HEK293 (cell line): ENCODE measurements at regions not wholly inside any gene's neighbourhood (a gene's known extent, or its start where the extent isn't known, plus 50 kb on each side); places are given as distances from the start of the nearest gene placed in this dataset.

Source experiments
- CTCF ChIA-PET: fragments of 350-600 bp; formaldehyde crosslinking; extraction: SDS; loops from one replicate; lab custom pipeline; 2021; ENCODE audit warnings: antibody characterized with exemption; lab: Yijun Ruan, JAX
- POLR2A ChIA-PET: fragments of 300-600 bp; formaldehyde crosslinking; extraction: SDS; loops from one replicate; lab custom pipeline; 2020; ENCODE audit warnings: antibody characterized with exemption, inconsistent platforms; lab: Yijun Ruan, JAX
- H3K27ac ChIP-seq: fragments of 200-500 bp; sonication (Bioruptor generic); 2 replicates; pipeline ENCODE4 v1.5.1; 2014; ENCODE audit warnings: low read depth, low read length, control low read depth, inconsistent platforms; ENCODE audit errors: extremely low read depth
- H3K36me3 ChIP-seq, 2 experiments: fragments of 200-500 bp in 1 of 2; sonication (Bioruptor generic) in 1 of 2; 1 replicate in 1 of 2; 2 replicates in 1 of 2; pipeline ENCODE4 v1.5.1; 2014 to 2017; ENCODE audit warnings: inconsistent platforms in 2 of 2, low read length in 2 of 2; ENCODE audit not compliant: control insufficient read depth in 2 of 2, insufficient read depth in 1 of 2
- H3K4me1 ChIP-seq: fragments of 200-500 bp; sonication (Bioruptor generic); 2 replicates; pipeline ENCODE4 v1.5.1; 2014; ENCODE audit warnings: mild to moderate bottlenecking, low read length, inconsistent platforms; ENCODE audit not compliant: control insufficient read depth, insufficient read depth
- H3K4me3 ChIP-seq: 2 replicates; pipeline ENCODE4 v1.5.1; 2011; ENCODE audit warnings: low read depth, mild to moderate bottlenecking, control low read depth, low read length, moderate library complexity
- H3K9me3 ChIP-seq: fragments of 200-500 bp; sonication (Bioruptor generic); 2 replicates; pipeline ENCODE4 v1.5.1; 2014; ENCODE audit warnings: low read depth, low read length, inconsistent platforms; ENCODE audit not compliant: control insufficient read depth, insufficient read depth
- GFI1B ChIP-seq: fragments of 450-650 bp; formaldehyde crosslinking; IDR thresholded peaks from 2 replicates; pipeline ENCODE4 v1.5.1; 2016; ENCODE audit warnings: missing biosample characterization, missing genetic modification characterization
- GLI4 ChIP-seq: fragments of 450-650 bp; formaldehyde crosslinking; IDR thresholded peaks from 2 replicates; pipeline ENCODE4 v1.5.1; 2016; ENCODE audit warnings: missing biosample characterization, missing genetic modification characterization
- SCRT2 ChIP-seq: fragments of 450-650 bp; formaldehyde crosslinking; IDR thresholded peaks from 2 replicates; pipeline ENCODE4 v1.5.1; 2016; ENCODE audit warnings: missing biosample characterization, missing genetic modification characterization
- SETDB1 ChIP-seq: IDR thresholded peaks from one replicate; pipeline ENCODE4 v1.6.1; 2017; ENCODE audit warnings: mild to moderate bottlenecking, low read length, moderate library complexity, mixed read lengths; ENCODE audit not compliant: insufficient read length
- TCF7L2 ChIP-seq: IDR thresholded peaks from 2 replicates; pipeline ENCODE4 v1.6.1; 2011; ENCODE audit warnings: low read depth, mild to moderate bottlenecking, inconsistent platforms, low read length, moderate library complexity, borderline replicate concordance
- WT1 ChIP-seq: fragments of 450-650 bp; formaldehyde crosslinking; IDR thresholded peaks from 2 replicates; pipeline ENCODE4 v1.5.1; 2016; ENCODE audit warnings: missing biosample characterization, missing genetic modification characterization
- ZFP69B ChIP-seq: fragments of 450-650 bp; formaldehyde crosslinking; IDR thresholded peaks from 2 replicates; pipeline ENCODE4 v1.5.1; 2016; ENCODE audit warnings: missing biosample characterization, missing genetic modification characterization
- ZNF138 ChIP-seq: fragments of 450-650 bp; formaldehyde crosslinking; IDR thresholded peaks from 2 replicates; pipeline ENCODE4 v1.5.1; 2016; ENCODE audit warnings: missing biosample characterization, missing genetic modification characterization, borderline replicate concordance
- ZNF202 ChIP-seq: fragments of 450-650 bp; formaldehyde crosslinking; IDR thresholded peaks from 2 replicates; pipeline ENCODE4 v1.5.1; 2016; ENCODE audit warnings: missing biosample characterization, missing genetic modification characterization, borderline replicate concordance
- ZNF23 ChIP-seq: fragments of 450-650 bp; formaldehyde crosslinking; IDR thresholded peaks from 2 replicates; pipeline ENCODE4 v1.5.1; 2016; ENCODE audit warnings: missing biosample characterization, missing genetic modification characterization, borderline replicate concordance
- ZNF311 ChIP-seq: fragments of 450-650 bp; formaldehyde crosslinking; IDR thresholded peaks from 2 replicates; pipeline ENCODE4 v1.5.1; 2017; ENCODE audit warnings: missing biosample characterization, missing genetic modification characterization, borderline replicate concordance
- ZNF350 ChIP-seq: fragments of 450-650 bp; formaldehyde crosslinking; IDR thresholded peaks from 2 replicates; pipeline ENCODE4 v1.5.0; 2017; ENCODE audit warnings: missing biosample characterization, mild to moderate bottlenecking, missing genetic modification characterization
- ZNF514 ChIP-seq: fragments of 450-650 bp; formaldehyde crosslinking; IDR thresholded peaks from 2 replicates; pipeline ENCODE4 v1.5.1; 2016; ENCODE audit warnings: missing biosample characterization, missing genetic modification characterization
- ZNF558 ChIP-seq: fragments of 450-650 bp; formaldehyde crosslinking; IDR thresholded peaks from 2 replicates; pipeline ENCODE4 v1.5.1; 2016; ENCODE audit warnings: missing biosample characterization, missing genetic modification characterization
- ZNF621 ChIP-seq: fragments of 450-650 bp; formaldehyde crosslinking; IDR thresholded peaks from 2 replicates; pipeline ENCODE4 v1.5.1; 2017; ENCODE audit warnings: missing biosample characterization, missing genetic modification characterization
- ZNF701 ChIP-seq: fragments of 450-650 bp; formaldehyde crosslinking; IDR thresholded peaks from 2 replicates; pipeline ENCODE4 v1.5.1; 2016; ENCODE audit warnings: missing biosample characterization, missing genetic modification characterization
- ZNF747 ChIP-seq: fragments of 450-650 bp; formaldehyde crosslinking; IDR thresholded peaks from 2 replicates; pipeline ENCODE4 v1.5.1; 2016; ENCODE audit warnings: missing biosample characterization, missing genetic modification characterization
- ZNF76 ChIP-seq: fragments of 450-650 bp; formaldehyde crosslinking; IDR thresholded peaks from 2 replicates; pipeline ENCODE4; 2016; ENCODE audit warnings: low read depth, missing biosample characterization, missing genetic modification characterization, borderline replicate concordance
- ZNF768 ChIP-seq: fragments of 450-650 bp; formaldehyde crosslinking; IDR thresholded peaks from 2 replicates; pipeline ENCODE4 v1.5.1; 2018; ENCODE audit warnings: missing biosample characterization, mild to moderate bottlenecking, missing genetic modification characterization
- ZNF785 ChIP-seq: fragments of 450-650 bp; formaldehyde crosslinking; IDR thresholded peaks from 2 replicates; pipeline ENCODE4 v1.5.1; 2016; ENCODE audit warnings: missing biosample characterization, missing genetic modification characterization
- ZNF792 ChIP-seq: fragments of 450-650 bp; formaldehyde crosslinking; IDR thresholded peaks from 2 replicates; pipeline ENCODE4 v1.5.1; 2016; ENCODE audit warnings: missing biosample characterization, missing genetic modification characterization
- TF ChIP-seq, protein P1 (sequence below): fragments of 450-650 bp; formaldehyde crosslinking; IDR thresholded peaks from 2 replicates; pipeline ENCODE4 v1.5.1; 2017; ENCODE audit warnings: missing biosample characterization, missing genetic modification characterization
- TF ChIP-seq, protein P2 (sequence below): fragments of 450-650 bp; formaldehyde crosslinking; IDR thresholded peaks from 2 replicates; pipeline ENCODE4 v1.5.1; 2017; ENCODE audit warnings: missing biosample characterization, missing genetic modification characterization
- TF ChIP-seq, protein P3 (sequence below): fragments of 450-650 bp; formaldehyde crosslinking; IDR thresholded peaks from 2 replicates; pipeline ENCODE4 v1.5.1; 2017; ENCODE audit warnings: missing biosample characterization, missing genetic modification characterization
- TF ChIP-seq, protein P4 (sequence below): fragments of 450-650 bp; formaldehyde crosslinking; IDR thresholded peaks from 2 replicates; pipeline ENCODE4 v1.5.1; 2016; ENCODE audit warnings: missing biosample characterization, missing genetic modification characterization

DNA sequence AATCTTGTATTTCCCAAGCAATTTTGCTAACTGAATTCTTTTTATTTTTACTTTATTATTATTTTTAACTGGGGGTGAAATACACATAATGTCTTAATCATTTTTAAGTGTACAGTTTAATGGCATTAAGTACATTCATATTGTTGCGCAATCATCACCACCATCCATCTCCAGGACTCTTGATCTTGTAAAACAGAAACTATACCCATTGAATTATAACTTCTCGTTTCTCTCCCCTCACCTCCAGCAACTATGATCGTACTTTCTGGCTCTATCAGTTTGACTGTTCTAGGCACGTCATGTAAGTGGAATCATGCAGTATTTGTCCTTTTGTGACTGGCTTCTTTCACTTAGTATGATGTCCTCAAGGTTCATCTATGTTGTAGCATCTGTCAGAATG is 108.8 kb downstream of the ARL5B start:
- H3K27ac ChIP-seq: no peak overlapping the region
- no peaks in the 10 kb centered on the region for H3K36me3 ChIP-seq
- no peak for TF ChIP-seq ZNF768
- no peak for TF ChIP-seq ZNF350 (tag by site-specific recombination)
- TF ChIP-seq ZNF792 (tag by site-specific recombination): no peak
- no peak for TF ChIP-seq TCF7L2
- no peak for TF ChIP-seq SETDB1
- TF ChIP-seq ZNF558 (tag by site-specific recombination): no peak
- TF ChIP-seq ZFP69B: no peak
- TF ChIP-seq ZNF747 (tag by site-specific recombination): no peak
- TF ChIP-seq, protein P1, sequence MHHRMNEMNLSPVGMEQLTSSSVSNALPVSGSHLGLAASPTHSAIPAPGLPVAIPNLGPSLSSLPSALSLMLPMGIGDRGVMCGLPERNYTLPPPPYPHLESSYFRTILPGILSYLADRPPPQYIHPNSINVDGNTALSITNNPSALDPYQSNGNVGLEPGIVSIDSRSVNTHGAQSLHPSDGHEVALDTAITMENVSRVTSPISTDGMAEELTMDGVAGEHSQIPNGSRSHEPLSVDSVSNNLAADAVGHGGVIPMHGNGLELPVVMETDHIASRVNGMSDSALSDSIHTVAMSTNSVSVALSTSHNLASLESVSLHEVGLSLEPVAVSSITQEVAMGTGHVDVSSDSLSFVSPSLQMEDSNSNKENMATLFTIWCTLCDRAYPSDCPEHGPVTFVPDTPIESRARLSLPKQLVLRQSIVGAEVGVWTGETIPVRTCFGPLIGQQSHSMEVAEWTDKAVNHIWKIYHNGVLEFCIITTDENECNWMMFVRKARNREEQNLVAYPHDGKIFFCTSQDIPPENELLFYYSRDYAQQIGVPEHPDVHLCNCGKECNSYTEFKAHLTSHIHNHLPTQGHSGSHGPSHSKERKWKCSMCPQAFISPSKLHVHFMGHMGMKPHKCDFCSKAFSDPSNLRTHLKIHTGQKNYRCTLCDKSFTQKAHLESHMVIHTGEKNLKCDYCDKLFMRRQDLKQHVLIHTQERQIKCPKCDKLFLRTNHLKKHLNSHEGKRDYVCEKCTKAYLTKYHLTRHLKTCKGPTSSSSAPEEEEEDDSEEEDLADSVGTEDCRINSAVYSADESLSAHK (tag by site-specific recombination): no peak
- TF ChIP-seq, protein P2, sequence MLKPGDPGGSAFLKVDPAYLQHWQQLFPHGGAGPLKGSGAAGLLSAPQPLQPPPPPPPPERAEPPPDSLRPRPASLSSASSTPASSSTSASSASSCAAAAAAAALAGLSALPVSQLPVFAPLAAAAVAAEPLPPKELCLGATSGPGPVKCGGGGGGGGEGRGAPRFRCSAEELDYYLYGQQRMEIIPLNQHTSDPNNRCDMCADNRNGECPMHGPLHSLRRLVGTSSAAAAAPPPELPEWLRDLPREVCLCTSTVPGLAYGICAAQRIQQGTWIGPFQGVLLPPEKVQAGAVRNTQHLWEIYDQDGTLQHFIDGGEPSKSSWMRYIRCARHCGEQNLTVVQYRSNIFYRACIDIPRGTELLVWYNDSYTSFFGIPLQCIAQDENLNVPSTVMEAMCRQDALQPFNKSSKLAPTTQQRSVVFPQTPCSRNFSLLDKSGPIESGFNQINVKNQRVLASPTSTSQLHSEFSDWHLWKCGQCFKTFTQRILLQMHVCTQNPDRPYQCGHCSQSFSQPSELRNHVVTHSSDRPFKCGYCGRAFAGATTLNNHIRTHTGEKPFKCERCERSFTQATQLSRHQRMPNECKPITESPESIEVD (tag by site-specific recombination): no peak
- TF ChIP-seq ZNF701 (tag by site-specific recombination): no peak
- TF ChIP-seq ZNF23 (tag by site-specific recombination): no peak
- no peak for TF ChIP-seq WT1 (tag by site-specific recombination)
- TF ChIP-seq SCRT2: no peak
- no peak for TF ChIP-seq ZNF621 (tag by site-specific recombination)
- no peak overlapping the region for H3K4me3 ChIP-seq
- ChIA-PET CTCF (no interaction called here), POLR2A (no interaction called here)
- H3K4me1 ChIP-seq: no peaks in the 10 kb centered on the region
- H3K9me3 ChIP-seq: no peaks in the 10 kb centered on the region

DNA sequence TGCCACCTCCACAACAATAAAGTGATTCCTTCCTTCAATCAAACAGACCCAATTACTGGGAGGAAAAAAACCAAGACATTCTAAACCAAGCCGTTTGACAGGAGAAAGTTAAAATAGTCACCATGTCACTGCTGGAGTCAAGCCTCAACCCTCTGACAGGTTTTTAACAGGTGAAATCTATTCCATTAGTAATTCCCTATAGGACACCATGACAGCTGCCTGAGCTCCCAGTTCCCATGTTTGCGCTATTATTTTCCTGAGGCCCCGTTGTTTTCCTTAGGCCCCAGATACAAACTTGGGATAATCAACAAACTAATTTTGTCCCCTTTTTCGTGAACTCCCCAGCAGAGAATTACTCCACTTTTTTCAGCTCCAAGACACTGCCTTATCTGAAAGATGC is 113.9 kb downstream of the ARL5B start:
- ChIA-PET POLR2A (no interaction called here), CTCF (no interaction called here)
- no peaks in the 10 kb centered on the region for H3K36me3 ChIP-seq
- no peak overlapping the region for H3K4me3 ChIP-seq
- TF ChIP-seq ZNF76: no peak
- no peak for TF ChIP-seq ZNF202 (tag by site-specific recombination)
- TF ChIP-seq ZNF311 (tag by site-specific recombination): no peak
- no peak for TF ChIP-seq GFI1B (tag by site-specific recombination)
- TF ChIP-seq ZNF23 (tag by site-specific recombination): no peak
- no peak for TF ChIP-seq ZNF138 (tag by site-specific recombination)
- TF ChIP-seq GLI4 (tag by site-specific recombination): no peak
- TF ChIP-seq, protein P3, sequence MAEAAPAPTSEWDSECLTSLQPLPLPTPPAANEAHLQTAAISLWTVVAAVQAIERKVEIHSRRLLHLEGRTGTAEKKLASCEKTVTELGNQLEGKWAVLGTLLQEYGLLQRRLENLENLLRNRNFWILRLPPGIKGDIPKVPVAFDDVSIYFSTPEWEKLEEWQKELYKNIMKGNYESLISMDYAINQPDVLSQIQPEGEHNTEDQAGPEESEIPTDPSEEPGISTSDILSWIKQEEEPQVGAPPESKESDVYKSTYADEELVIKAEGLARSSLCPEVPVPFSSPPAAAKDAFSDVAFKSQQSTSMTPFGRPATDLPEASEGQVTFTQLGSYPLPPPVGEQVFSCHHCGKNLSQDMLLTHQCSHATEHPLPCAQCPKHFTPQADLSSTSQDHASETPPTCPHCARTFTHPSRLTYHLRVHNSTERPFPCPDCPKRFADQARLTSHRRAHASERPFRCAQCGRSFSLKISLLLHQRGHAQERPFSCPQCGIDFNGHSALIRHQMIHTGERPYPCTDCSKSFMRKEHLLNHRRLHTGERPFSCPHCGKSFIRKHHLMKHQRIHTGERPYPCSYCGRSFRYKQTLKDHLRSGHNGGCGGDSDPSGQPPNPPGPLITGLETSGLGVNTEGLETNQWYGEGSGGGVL: no peak
- TF ChIP-seq, protein P4, sequence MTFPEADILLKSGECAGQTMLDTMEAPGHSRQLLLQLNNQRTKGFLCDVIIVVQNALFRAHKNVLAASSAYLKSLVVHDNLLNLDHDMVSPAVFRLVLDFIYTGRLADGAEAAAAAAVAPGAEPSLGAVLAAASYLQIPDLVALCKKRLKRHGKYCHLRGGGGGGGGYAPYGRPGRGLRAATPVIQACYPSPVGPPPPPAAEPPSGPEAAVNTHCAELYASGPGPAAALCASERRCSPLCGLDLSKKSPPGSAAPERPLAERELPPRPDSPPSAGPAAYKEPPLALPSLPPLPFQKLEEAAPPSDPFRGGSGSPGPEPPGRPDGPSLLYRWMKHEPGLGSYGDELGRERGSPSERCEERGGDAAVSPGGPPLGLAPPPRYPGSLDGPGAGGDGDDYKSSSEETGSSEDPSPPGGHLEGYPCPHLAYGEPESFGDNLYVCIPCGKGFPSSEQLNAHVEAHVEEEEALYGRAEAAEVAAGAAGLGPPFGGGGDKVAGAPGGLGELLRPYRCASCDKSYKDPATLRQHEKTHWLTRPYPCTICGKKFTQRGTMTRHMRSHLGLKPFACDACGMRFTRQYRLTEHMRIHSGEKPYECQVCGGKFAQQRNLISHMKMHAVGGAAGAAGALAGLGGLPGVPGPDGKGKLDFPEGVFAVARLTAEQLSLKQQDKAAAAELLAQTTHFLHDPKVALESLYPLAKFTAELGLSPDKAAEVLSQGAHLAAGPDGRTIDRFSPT (tag by site-specific recombination): no peak
- no peak for TF ChIP-seq ZNF785 (tag by site-specific recombination)
- no peak for TF ChIP-seq ZNF514 (tag by site-specific recombination)
- no peaks in the 10 kb centered on the region for H3K4me1 ChIP-seq
- H3K27ac ChIP-seq: no peak overlapping the region
- no peaks in the 10 kb centered on the region for H3K9me3 ChIP-seq
